GM23338 (cell line): ENCODE measurements at regions not wholly inside any gene's neighbourhood (a gene's known extent, or its start where the extent isn't known, plus 50 kb on each side); places are given as distances from the start of the nearest gene placed in this dataset.

Experiments
- ATAC-seq: fragments of 200-7000 bp; cut with Tn5 transposase; 3 replicates; pipeline ENCODE4 v1.9.1; 2020
- DNase-seq: peaks from one replicate; pipeline ENCODE4 v3.0.0-alpha.2; 2015; ENCODE audit warnings: low spot score
- H2AFZ ChIP-seq: fragments of 200-600 bp; sonication (generic); 2 replicates; pipeline ENCODE4 v1.8.0; 2016; ENCODE audit warnings: antibody characterized with exemption, mild to moderate bottlenecking, moderate library complexity
- H3F3A ChIP-seq: fragments of 200-600 bp; sonication (generic); replicated peaks from 2 replicates; pipeline ENCODE4 v1.8.0; 2017; ENCODE audit warnings: antibody characterized with exemption, mixed run types, low read depth
- H3K27ac ChIP-seq: fragments of 200-600 bp; sonication (generic); 2 replicates; pipeline ENCODE4 v1.6.1; 2016; ENCODE audit warnings: low read depth
- H3K27me3 ChIP-seq: fragments of 200-600 bp; sonication (generic); 2 replicates; pipeline ENCODE4 v1.8.0; 2016; ENCODE audit warnings: mild to moderate bottlenecking, mixed run types, moderate library complexity; ENCODE audit not compliant: insufficient read depth
- H3K36me3 ChIP-seq: fragments of 200-600 bp; sonication (generic); 2 replicates; pipeline ENCODE4 v1.8.0; 2016; ENCODE audit warnings: mild to moderate bottlenecking; ENCODE audit not compliant: insufficient read depth
- H3K4me1 ChIP-seq: fragments of 200-600 bp; sonication (generic); 2 replicates; pipeline ENCODE4 v1.8.0; 2016; ENCODE audit warnings: mild to moderate bottlenecking, moderate library complexity; ENCODE audit not compliant: insufficient read depth
- H3K4me2 ChIP-seq: fragments of 200-600 bp; sonication (generic); 2 replicates; pipeline ENCODE4 v1.7.1; 2017; ENCODE audit warnings: mixed run types
- H3K4me3 ChIP-seq: fragments of 200-600 bp; sonication (generic); 2 replicates; pipeline ENCODE4 v1.6.1; 2016; ENCODE audit warnings: mixed run types
- H3K79me2 ChIP-seq: fragments of 200-600 bp; sonication (generic); replicated peaks from 2 replicates; pipeline ENCODE4 v1.8.0; 2017; ENCODE audit warnings: mild to moderate bottlenecking; ENCODE audit not compliant: insufficient read depth
- H3K9me2 ChIP-seq: fragments of 200-600 bp; sonication (generic); 2 replicates; pipeline ENCODE4 v1.8.0; 2017; ENCODE audit not compliant: insufficient read depth
- H4K20me1 ChIP-seq: fragments of 200-600 bp; sonication (generic); replicated peaks from 2 replicates; pipeline ENCODE4 v1.8.0; 2017; ENCODE audit warnings: mild to moderate bottlenecking; ENCODE audit not compliant: insufficient read depth
- H3K27ac Mint-ChIP-seq: 2 replicates; pipeline ENCODE4 v1.8.0; 2020; ENCODE audit warnings: inconsistent platforms, mild to moderate bottlenecking, moderate library complexity, mixed read lengths
- H3K27me3 Mint-ChIP-seq: 3 replicates; pipeline ENCODE4 v1.8.0; 2022; ENCODE audit warnings: low read depth, mild to moderate bottlenecking, moderate library complexity, mixed read lengths, inconsistent platforms; ENCODE audit not compliant: insufficient read depth, poor library complexity
- H3K36me3 Mint-ChIP-seq: 3 replicates; pipeline ENCODE4 v1.8.0; 2021; ENCODE audit warnings: low read depth, mild to moderate bottlenecking, inconsistent platforms, moderate library complexity, mixed read lengths
- H3K4me1 Mint-ChIP-seq: 3 replicates; pipeline ENCODE4 v1.8.0; 2020; ENCODE audit warnings: mild to moderate bottlenecking, inconsistent platforms, mixed read lengths
- H3K4me3 Mint-ChIP-seq: 3 replicates; pipeline ENCODE4 v1.8.0; 2021; ENCODE audit warnings: moderate library complexity, mild to moderate bottlenecking, inconsistent platforms, mixed read lengths
- H3K9me3 Mint-ChIP-seq: 3 replicates; pipeline ENCODE4 v1.8.0; 2020; ENCODE audit warnings: moderate library complexity, mild to moderate bottlenecking, inconsistent platforms, mixed read lengths
- CREB1 ChIP-seq: fragments of 250-450 bp; sonication (Bioruptor Pico); IDR thresholded peaks from 2 replicates; pipeline ENCODE4 v1.5.0; 2020; ENCODE audit warnings: low read depth, mild to moderate bottlenecking, moderate library complexity
- ETS1 ChIP-seq: IDR thresholded peaks from 2 replicates; pipeline ENCODE4 v1.6.1; 2016; ENCODE audit warnings: antibody characterized with exemption
- JUNB ChIP-seq: IDR thresholded peaks from one replicate; pipeline ENCODE4 v1.6.1; 2016; ENCODE audit warnings: antibody characterized with exemption; ENCODE audit not compliant: unreplicated experiment
- NANOG ChIP-seq: IDR thresholded peaks from 2 replicates; pipeline ENCODE4 v1.6.1; 2016; ENCODE audit warnings: antibody characterized with exemption, borderline replicate concordance
- ZNF114 ChIP-seq: fragments of 250-450 bp; sonication (Bioruptor Pico); IDR thresholded peaks from 2 replicates; pipeline ENCODE4 v1.5.0; 2020; ENCODE audit warnings: mild to moderate bottlenecking, moderate library complexity
- ZNF331 ChIP-seq: fragments of 250-450 bp; sonication (Bioruptor Pico); IDR thresholded peaks from 2 replicates; pipeline ENCODE4 v1.5.0; 2020; ENCODE audit warnings: low read depth, mild to moderate bottlenecking, moderate library complexity
- ZNF462 ChIP-seq: fragments of 250-450 bp; sonication (Bioruptor Pico); IDR thresholded peaks from 2 replicates; pipeline ENCODE4 v1.5.0; 2020; ENCODE audit warnings: mild to moderate bottlenecking, moderate library complexity

GRCh38 chr18:55932675-55933074 lies 344.7 kb upstream of the TCF4 start (continued):
- TF ChIP-seq ZNF462 (no peak), JUNB (no peak)

- no peak overlapping the region for H3K4me3 ChIP-seq
- H3F3A ChIP-seq = no peaks in the 10 kb centered on the region
- H3K4me1 Mint-ChIP-seq = no peaks in the 10 kb centered on the region
- no peaks in the 10 kb centered on the region for H3K36me3 ChIP-seq
- no peak for DNase-seq
- H3K79me2 ChIP-seq = no peaks in the 10 kb centered on the region
- ATAC-seq = no peak
- peaks cover 10% of the 10 kb centered on the region for H3K9me3 Mint-ChIP-seq
- no peak overlapping the region for H3K27ac ChIP-seq
- H3K36me3 Mint-ChIP-seq = peaks cover 8% of the 10 kb centered on the region; the same call in 2 of the 3 replicates
- no peaks in the 10 kb centered on the region for H3K4me1 ChIP-seq
- H3K4me3 Mint-ChIP-seq = no peak overlapping the region
- no peak overlapping the region for H3K27ac Mint-ChIP-seq
- no peak for TF ChIP-seq ZNF331 (CRISPR knock-in tag)
- TF ChIP-seq ETS1 = no peak
- no peak for TF ChIP-seq CREB1 (CRISPR knock-in tag)
- TF ChIP-seq NANOG = no peak
- TF ChIP-seq ZNF114 = no peak
- H3K27me3 ChIP-seq = no peaks in the 10 kb centered on the region
- H3K9me2 ChIP-seq = no peaks in the 10 kb centered on the region; the same call in none of the 2 replicates
- no peak overlapping the region for H3K4me2 ChIP-seq
- H2AFZ ChIP-seq = no peak overlapping the region
- peaks cover 3% of the 10 kb centered on the region for H3K27me3 Mint-ChIP-seq
- H4K20me1 ChIP-seq = no peaks in the 10 kb centered on the region
Measured at GRCh38 chr18:55927831-55928230, 339.8 kb upstream of the TCF4 start.
